Mesenchymal stem cell (in vitro differentiated cells and primary cell): ENCODE measurements at regions not wholly inside any gene's neighbourhood (a gene's known extent, or its start where the extent isn't known, plus 50 kb on each side); places are given as distances from the start of the nearest gene placed in this dataset.

Source experiments
- DNase-seq: peaks from one replicate; pipeline ENCODE4 v3.0.0-alpha.2; 2013
- H2AFZ ChIP-seq: one replicate; pipeline ENCODE4 v1.6.1; 2013; ENCODE audit warnings: low read depth, mild to moderate bottlenecking, control low read depth, inconsistent platforms, low read length, moderate library complexity
- H2AK5ac ChIP-seq: 2 replicates; pipeline ENCODE4 v1.6.1; 2013; ENCODE audit warnings: low read length, moderate library complexity, mild to moderate bottlenecking, inconsistent platforms; ENCODE audit not compliant: severe bottlenecking
- H2BK120ac ChIP-seq: one replicate; pipeline ENCODE4 v1.6.1; 2013; ENCODE audit warnings: low read depth, mild to moderate bottlenecking, inconsistent platforms, low read length, moderate library complexity
- H2BK12ac ChIP-seq, 2 experiments: one replicate each; pipeline ENCODE4 v1.6.1; 2013; ENCODE audit warnings: inconsistent platforms in 2 of 2, low read length in 2 of 2, mild to moderate bottlenecking in 2 of 2, moderate library complexity in 2 of 2, control low read depth in 1 of 2
- H2BK15ac ChIP-seq: one replicate; pipeline ENCODE4 v1.6.1; 2013; ENCODE audit warnings: mild to moderate bottlenecking, low read depth, inconsistent platforms; ENCODE audit not compliant: poor library complexity, severe bottlenecking
- H2BK5ac ChIP-seq: 2 replicates; pipeline ENCODE4 v1.6.1; 2013; ENCODE audit warnings: low read depth, mild to moderate bottlenecking, low read length, control low read depth, inconsistent platforms; ENCODE audit not compliant: poor library complexity, severe bottlenecking
- H3K14ac ChIP-seq, 2 experiments: one replicate each; pipeline ENCODE4 v1.6.1; 2013; ENCODE audit warnings: inconsistent platforms in 2 of 2, low read length in 2 of 2, control low read depth in 1 of 2, mild to moderate bottlenecking in 1 of 2, moderate library complexity in 1 of 2
- H3K18ac ChIP-seq, 2 experiments: one replicate each; pipeline ENCODE4 v1.6.1; 2013; ENCODE audit warnings: inconsistent platforms in 2 of 2, low read length in 2 of 2, control low read depth in 1 of 2, low read depth in 1 of 2, mild to moderate bottlenecking in 1 of 2
- H3K23ac ChIP-seq, 2 experiments: one replicate each; pipeline ENCODE4 v1.6.1; 2013; ENCODE audit warnings: inconsistent platforms in 2 of 2, low read length in 2 of 2, mild to moderate bottlenecking in 2 of 2, moderate library complexity in 2 of 2, control low read depth in 1 of 2
- H3K27ac ChIP-seq: 2 replicates; pipeline ENCODE4 v1.5.1; 2013; ENCODE audit warnings: mild to moderate bottlenecking, moderate library complexity, low read length, control low read depth, inconsistent platforms; ENCODE audit not compliant: poor library complexity, severe bottlenecking
- H3K27me3 ChIP-seq, 2 experiments: 2 replicates each; pipeline versions ENCODE4 v1.6.1 to v1.7.0; 2013; ENCODE audit warnings: low read length in 2 of 2, mild to moderate bottlenecking in 2 of 2, moderate library complexity in 2 of 2, control low read depth in 1 of 2, inconsistent platforms in 1 of 2; ENCODE audit not compliant: control insufficient read depth in 1 of 2, insufficient read depth in 1 of 2
- H3K36me3 ChIP-seq, 2 experiments: 2 replicates each; pipeline versions ENCODE4 v1.6.1 to v1.7.0; 2013; ENCODE audit warnings: low read length in 2 of 2, control low read depth in 1 of 2, inconsistent platforms in 1 of 2, low read depth in 1 of 2, mild to moderate bottlenecking in 1 of 2; ENCODE audit not compliant: insufficient read depth in 2 of 2, control insufficient read depth in 1 of 2
- H3K4ac ChIP-seq, 2 experiments: one replicate each; pipeline ENCODE4 v1.6.1; 2013; ENCODE audit warnings: inconsistent platforms in 2 of 2, low read length in 2 of 2, mild to moderate bottlenecking in 2 of 2, moderate library complexity in 2 of 2, control low read depth in 1 of 2, low read depth in 1 of 2
- H3K4me1 ChIP-seq: 2 replicates; pipeline ENCODE4 v1.6.1; 2013; ENCODE audit warnings: low read depth, low read length, control low read depth; ENCODE audit not compliant: control insufficient read depth, insufficient read depth
- H3K4me2 ChIP-seq: 2 replicates; pipeline ENCODE4 v1.6.1; 2013; ENCODE audit warnings: low read length, mild to moderate bottlenecking, inconsistent platforms; ENCODE audit not compliant: poor library complexity, severe bottlenecking
- H3K4me3 ChIP-seq, 2 experiments: 2 replicates each; pipeline versions ENCODE4 v1.5.1 to v1.7.0; 2013; ENCODE audit warnings: low read length in 2 of 2, mild to moderate bottlenecking in 2 of 2, control low read depth in 1 of 2, low read depth in 1 of 2; ENCODE audit not compliant: insufficient read depth in 1 of 2
- H3K79me1 ChIP-seq: replicated peaks from 2 replicates; pipeline ENCODE4 v1.6.1; 2013; ENCODE audit warnings: mild to moderate bottlenecking, control low read depth, low read length, inconsistent platforms; ENCODE audit not compliant: poor library complexity, severe bottlenecking
- H3K9ac ChIP-seq: 2 replicates; pipeline ENCODE4 v1.7.0; 2013; ENCODE audit warnings: mild to moderate bottlenecking, low read length, moderate library complexity
- H3K9me3 ChIP-seq: 2 replicates; pipeline ENCODE4 v1.7.0; 2013; ENCODE audit warnings: mild to moderate bottlenecking, low read length; ENCODE audit not compliant: control insufficient read depth
- H4K8ac ChIP-seq: one replicate; pipeline ENCODE4 v1.6.1; 2013; ENCODE audit warnings: inconsistent platforms, mild to moderate bottlenecking, low read length, moderate library complexity
- H4K91ac ChIP-seq: one replicate; pipeline ENCODE4 v1.6.1; 2013; ENCODE audit warnings: mild to moderate bottlenecking, low read length, inconsistent platforms
- WGBS: methylation state at CpG from one replicate; pipeline ENCODE4 v1.1.7; 2013; ENCODE audit warnings: mixed read lengths; 5-methylcytosine and 5-hydroxymethylcytosine counted together

- H3K14ac ChIP-seq: no peak overlapping the region
Observed at GRCh38 chr10:110420401-110421193, 77.1 kb upstream of the DUSP5 start.

GRCh38 chr10:110421512-110422138 lies 76.1 kb upstream of the DUSP5 start:
- H3K18ac ChIP-seq: no peak overlapping the region
- no peak overlapping the region for H3K4me3 ChIP-seq
- H3K4ac ChIP-seq: peak overlapping the region in 1 of 2 experiments; percentile 75
- H2BK120ac ChIP-seq: no peak overlapping the region
- H2BK15ac ChIP-seq: no peak overlapping the region
- H3K79me1 ChIP-seq: no peaks in the 10 kb centered on the region
- no peak overlapping the region for H3K9ac ChIP-seq
- no peaks in the 10 kb centered on the region for H3K9me3 ChIP-seq
- no peaks in the 10 kb centered on the region for H3K27me3 ChIP-seq
- WGBS: 91% methylated on average over 2 of the region's 3 CpGs
- peak overlapping the region; percentile 18 to 37 for H2BK12ac ChIP-seq
- no peak overlapping the region for H3K23ac ChIP-seq
- no peak for DNase-seq
- H3K4me2 ChIP-seq: no peak overlapping the region
- no peak overlapping the region for H3K14ac ChIP-seq
- peak overlapping the region; percentile 72 for H2AK5ac ChIP-seq
- H3K27ac ChIP-seq: no peak overlapping the region
- H4K91ac ChIP-seq: no peak overlapping the region
- no peak overlapping the region for H2AFZ ChIP-seq
- H4K8ac ChIP-seq: no peak overlapping the region
- H3K4me1 ChIP-seq: peaks cover 19% of the 10 kb centered on the region
- no peak overlapping the region for H2BK5ac ChIP-seq
- H3K36me3 ChIP-seq: no peaks in the 10 kb centered on the region

More at GRCh38 chr10:110420401-110421193, 77.1 kb upstream of the DUSP5 start:
- no peak overlapping the region for H3K4me3 ChIP-seq
- H3K9me3 ChIP-seq: no peaks in the 10 kb centered on the region
- H3K4ac ChIP-seq: no peak overlapping the region
- H3K9ac ChIP-seq: peak overlapping the region; percentile 65
- H3K4me2 ChIP-seq: no peak overlapping the region
- no peaks in the 10 kb centered on the region for H3K27me3 ChIP-seq
- H2BK120ac ChIP-seq: no peak overlapping the region
- H4K8ac ChIP-seq: no peak overlapping the region
- 93% methylated on average over 2 of the region's 2 CpGs for WGBS
- peak overlapping the region; percentile 8 for H2AK5ac ChIP-seq
- H3K4me1 ChIP-seq: peaks cover 18% of the 10 kb centered on the region
- peak overlapping the region in 1 of 2 experiments; percentile 63 for H2BK12ac ChIP-seq
- DNase-seq: peak; percentile 65
- H2BK5ac ChIP-seq: no peak overlapping the region
- no peak overlapping the region for H3K27ac ChIP-seq
- H4K91ac ChIP-seq: no peak overlapping the region
- no peak overlapping the region for H3K23ac ChIP-seq
- H2AFZ ChIP-seq: no peak overlapping the region
- H3K79me1 ChIP-seq: no peaks in the 10 kb centered on the region
- no peak overlapping the region for H2BK15ac ChIP-seq
- no peaks in the 10 kb centered on the region for H3K36me3 ChIP-seq
- H3K18ac ChIP-seq: peak overlapping the region in 1 of 2 experiments; percentile 23

GRCh38 chr10:110422548-110422947 lies 75.2 kb upstream of the DUSP5 start:
- Histone ChIP-seq H2BK15ac (no peak overlapping the region), H3K23ac (no peak overlapping the region), H2BK12ac (peak overlapping the region in 1 of 2 experiments; percentile 25), H3K9ac (no peak overlapping the region), H3K27ac (no peak overlapping the region), H3K4me3 (no peak overlapping the region), H3K36me3 (no peaks in the 10 kb centered on the region), H2AK5ac (peak overlapping the region; percentile 49), H4K8ac (no peak overlapping the region), H2BK120ac (no peak overlapping the region), H3K4ac (peak overlapping the region in 1 of 2 experiments; percentile 10), H3K9me3 (no peaks in the 10 kb centered on the region), H3K79me1 (no peaks in the 10 kb centered on the region), H3K4me2 (no peak overlapping the region), H3K18ac (no peak overlapping the region), H4K91ac (no peak overlapping the region), H3K14ac (no peak overlapping the region), H3K4me1 (peaks cover 22% of the 10 kb centered on the region), H2BK5ac (no peak overlapping the region), H3K27me3 (no peaks in the 10 kb centered on the region), H2AFZ (no peak overlapping the region)
- no peak for DNase-seq
- 97% methylated on average over 2 of the region's 2 CpGs for WGBS

- Histone ChIP-seq H2BK120ac (no peak overlapping the region), H2BK5ac (no peak overlapping the region), H2AK5ac (peak overlapping the region; percentile 53), H4K8ac (no peak overlapping the region), H3K36me3 (no peaks in the 10 kb centered on the region), H3K4me3 (no peak overlapping the region), H2BK12ac (peak overlapping the region in 1 of 2 experiments; percentile 21), H3K79me1 (no peaks in the 10 kb centered on the region), H3K9me3 (no peaks in the 10 kb centered on the region), H3K27ac (no peak overlapping the region), H3K4me1 (peaks cover 22% of the 10 kb centered on the region), H3K23ac (no peak overlapping the region), H3K27me3 (no peaks in the 10 kb centered on the region), H3K18ac (no peak overlapping the region), H2AFZ (no peak overlapping the region), H3K4me2 (no peak overlapping the region), H3K4ac (no peak overlapping the region), H4K91ac (no peak overlapping the region), H3K9ac (no peak overlapping the region), H3K14ac (no peak overlapping the region), H2BK15ac (no peak overlapping the region)
- 99% methylated on average over 5 of the region's 6 CpGs for WGBS
- DNase-seq: no peak
Observed at GRCh38 chr10:110423650-110424049, 74.1 kb upstream of the DUSP5 start.
